ENCODE measurements at regions not wholly inside any gene's neighbourhood (a gene's known extent, or its start where the extent isn't known, plus 50 kb on each side); places are given as distances from the start of the nearest gene placed in this dataset.
"Not testable (repeated sequence)": the region's sequence is repeated elsewhere in the genome, so short reads cannot be mapped to it uniquely, and the experiment has no call there.

- H3K36me3 ChIP-seq (ENCODE audit: control insufficient read depth in 2 of 2, extremely low read depth in 1 of 2, insufficient read depth in 2 of 2, low read length in 2 of 2); FAIRE-seq; H3K4me2 ChIP-seq (ENCODE audit: insufficient read depth, low read length); H3K27ac ChIP-seq (ENCODE audit: insufficient read depth, low read depth, low read length); H3K4me3 ChIP-seq (replicated peaks in 1 of 3; ENCODE audit: insufficient read depth in 1 of 3, low read depth in 1 of 3, low read length in 3 of 3); H3K9me3 ChIP-seq (replicated peaks; ENCODE audit: control insufficient read depth, insufficient read depth, low read length); H4K20me1 ChIP-seq (replicated peaks; ENCODE audit: control insufficient read depth, extremely low read depth, insufficient read depth, low read length); dilution Hi-C loops (cut with MboI; ENCODE audit: extremely low pct_ligation_motif_present, low sequenced_read_pairs); CTCF ChIA-PET; DNase-seq (ENCODE audit: low read depth, low spot score); H3K9me1 ChIP-seq (replicated peaks; ENCODE audit: control insufficient read depth, extremely low read depth, insufficient read depth, low read length); POLR2A ChIA-PET; H3K9ac ChIP-seq (replicated peaks; ENCODE audit: extremely low read depth, insufficient read depth, low read length); BruUV-seq (replicated peaks); H2AFZ ChIP-seq (ENCODE audit: low read depth, low read length); H3K4me1 ChIP-seq (ENCODE audit: control insufficient read depth, extremely low read depth, insufficient read depth, low read length); H3K79me2 ChIP-seq (ENCODE audit: control insufficient read depth, insufficient read depth, low read length); intact Hi-C loops (cut with micrococcal nuclease); H3K27me3 ChIP-seq (ENCODE audit: control insufficient read depth in 2 of 2, insufficient read depth in 2 of 2, low read length in 2 of 2): not testable (repeated sequence)
These were observed 144.1 kb downstream of the ARRDC4 start for GRCh38 chr15:98104386-98105151.

GRCh38 chr15:98106615-98107194, 146.2 kb downstream of the ARRDC4 start:
- H2AFZ ChIP-seq (ENCODE audit: low read depth, low read length); intact Hi-C loops (cut with micrococcal nuclease); H3K79me2 ChIP-seq (ENCODE audit: control insufficient read depth, insufficient read depth, low read length); H3K4me2 ChIP-seq (ENCODE audit: insufficient read depth, low read length); H3K9me1 ChIP-seq (replicated peaks; ENCODE audit: control insufficient read depth, extremely low read depth, insufficient read depth, low read length); H3K27me3 ChIP-seq (ENCODE audit: control insufficient read depth in 2 of 2, insufficient read depth in 2 of 2, low read length in 2 of 2); H3K9ac ChIP-seq (replicated peaks; ENCODE audit: extremely low read depth, insufficient read depth, low read length); H3K27ac ChIP-seq (ENCODE audit: insufficient read depth, low read depth, low read length); POLR2A ChIA-PET; FAIRE-seq; DNase-seq (ENCODE audit: low read depth, low spot score); dilution Hi-C loops (cut with MboI; ENCODE audit: extremely low pct_ligation_motif_present, low sequenced_read_pairs); H3K9me3 ChIP-seq (replicated peaks; ENCODE audit: control insufficient read depth, insufficient read depth, low read length); BruUV-seq (replicated peaks); H4K20me1 ChIP-seq (replicated peaks; ENCODE audit: control insufficient read depth, extremely low read depth, insufficient read depth, low read length); H3K4me1 ChIP-seq (ENCODE audit: control insufficient read depth, extremely low read depth, insufficient read depth, low read length); H3K36me3 ChIP-seq (ENCODE audit: control insufficient read depth in 2 of 2, extremely low read depth in 1 of 2, insufficient read depth in 2 of 2, low read length in 2 of 2); CTCF ChIA-PET; H3K4me3 ChIP-seq (replicated peaks in 1 of 3; ENCODE audit: insufficient read depth in 1 of 3, low read depth in 1 of 3, low read length in 3 of 3): not testable (repeated sequence)
